NOMO-1 (cell line): ENCODE measurements at regions not wholly inside any gene's neighbourhood (a gene's known extent, or its start where the extent isn't known, plus 50 kb on each side); places are given as distances from the start of the nearest gene placed in this dataset.
"Not testable (repeated sequence)": the region's sequence is repeated elsewhere in the genome, so short reads cannot be mapped to it uniquely, and the experiment has no call there.

ENCODE experiments used
- DNase-seq, 2 experiments: peaks; one replicate each; lab custom pipeline; 2025; ENCODE audit not compliant: unreplicated experiment in 2 of 2; lab: John Stamatoyannopoulos, UW

GRCh38 chr6:82118150-82118562 is 129.4 kb downstream of the IBTK start:
- peak in 1 of 2 experiments; percentile 57 for DNase-seq

DNA sequence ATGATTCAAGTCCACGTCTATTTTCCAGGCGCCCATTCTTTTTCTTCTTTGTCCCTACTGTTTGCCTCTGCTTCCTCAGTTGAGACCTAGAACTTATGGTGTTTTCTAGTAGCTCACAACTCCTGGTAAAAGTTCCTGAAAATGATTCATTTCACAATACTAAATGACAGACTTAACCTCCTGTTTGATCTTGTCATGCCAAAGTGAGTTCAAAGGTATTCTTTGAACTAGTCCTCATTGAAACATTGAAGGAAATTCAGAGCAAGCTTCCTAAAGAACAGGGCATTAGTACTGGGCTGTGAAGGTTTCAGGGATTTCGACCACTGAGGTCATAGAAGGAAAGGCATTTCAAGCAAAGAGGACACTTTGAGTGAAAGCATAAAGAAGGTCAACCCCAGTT is 132.8 kb downstream of the IBTK start:
- DNase-seq: no peak

- DNase-seq: no peak
Measured at GRCh38 chr6:82113231-82113630, 134.3 kb downstream of the IBTK start.

DNA sequence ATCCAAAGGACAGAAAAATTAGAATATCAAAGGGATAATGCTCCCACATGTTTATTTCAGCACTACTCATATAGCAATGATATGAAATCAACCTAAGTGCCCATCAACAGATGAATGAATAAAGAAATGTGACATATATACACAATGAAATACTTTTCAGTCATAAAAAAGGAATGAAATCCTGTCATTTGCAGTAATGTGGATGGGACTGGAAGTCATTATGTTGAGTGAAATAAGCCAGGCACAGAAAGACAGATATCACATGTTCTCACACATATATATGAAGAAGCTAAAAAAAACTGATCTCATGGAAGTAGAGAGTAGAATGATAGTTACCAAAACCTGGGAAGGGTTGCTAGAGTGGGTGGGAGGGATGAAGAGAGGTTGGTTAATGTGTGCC is 135.7 kb downstream of the IBTK start:
- no peak for DNase-seq

DNA sequence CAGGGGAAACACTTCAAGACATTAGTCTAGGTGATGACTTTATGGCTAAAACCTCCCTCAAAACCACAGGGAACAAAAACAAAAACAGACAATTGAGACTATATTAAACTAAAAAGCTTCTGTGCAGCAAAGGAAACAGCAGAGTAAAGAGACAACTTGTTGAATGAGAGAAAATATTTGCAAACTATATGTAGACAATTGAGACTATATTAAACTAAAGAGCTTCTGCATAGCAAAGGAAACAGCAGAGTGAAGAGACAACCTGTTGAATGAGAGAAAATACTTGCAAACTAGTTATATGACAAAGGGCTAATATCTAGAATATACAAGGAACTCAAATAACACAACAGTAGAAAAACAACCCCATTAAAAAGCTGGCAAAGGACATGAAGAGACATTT is 136.4 kb downstream of the IBTK start:
- no peak for DNase-seq

DNA sequence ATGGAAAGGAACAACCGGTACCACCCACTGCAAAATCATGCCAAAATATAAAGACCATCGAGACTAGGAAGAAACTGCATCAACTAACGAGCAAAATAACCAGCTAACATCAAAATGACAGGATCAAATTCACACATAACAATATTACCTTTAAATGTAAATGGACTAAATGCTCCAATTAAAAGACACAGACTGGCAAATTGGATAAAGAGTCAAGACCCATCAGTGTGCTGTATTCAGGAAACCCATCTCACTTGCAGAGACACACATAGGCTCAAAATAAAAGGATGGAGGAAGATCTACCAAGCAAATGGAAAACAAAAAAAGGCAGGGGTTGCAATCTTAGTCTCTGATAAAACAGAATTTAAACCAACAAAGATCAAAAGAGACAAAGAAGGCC is 144.4 kb downstream of the IBTK start:
- not testable (repeated sequence) for DNase-seq

- DNase-seq: not testable (repeated sequence)
Measured at GRCh38 chr6:82101374-82102114, 146.0 kb downstream of the IBTK start.

DNA sequence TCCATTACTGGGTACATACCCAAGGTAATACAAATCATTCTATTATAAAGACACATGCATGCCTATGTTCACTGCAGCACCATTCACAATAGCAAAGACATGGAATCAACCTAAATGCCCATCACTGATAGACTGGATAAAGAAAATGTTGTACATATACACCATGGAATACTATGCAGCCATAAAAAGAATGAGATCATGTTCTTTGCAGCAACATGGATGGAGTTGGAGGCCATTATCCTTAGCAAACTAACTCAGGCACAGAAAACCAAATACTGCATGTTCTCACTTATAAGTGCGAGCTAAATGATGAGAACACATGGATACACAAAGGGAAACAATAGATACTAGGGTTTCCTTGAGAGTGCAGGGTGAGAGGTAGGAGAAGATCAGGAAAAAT is 146.8 kb downstream of the IBTK start:
- not testable (repeated sequence) for DNase-seq

DNA sequence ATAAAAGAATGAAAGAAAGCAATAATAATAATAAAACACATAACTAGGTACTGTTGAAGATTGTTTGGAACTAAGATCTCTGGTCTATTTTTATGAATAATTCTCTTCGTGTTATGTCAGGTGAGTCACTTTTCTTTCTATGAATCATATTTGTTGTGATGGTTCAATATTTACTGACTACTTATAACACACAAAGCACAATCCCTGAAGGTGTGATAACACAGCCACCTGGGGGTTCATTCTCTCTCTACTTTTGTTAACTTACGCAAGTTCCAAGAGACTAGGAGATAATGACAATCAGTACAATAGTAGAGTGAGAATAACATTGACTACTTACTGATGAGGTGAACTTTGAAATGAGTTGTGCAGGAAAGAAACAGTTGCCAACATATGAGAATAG is 149.9 kb downstream of the IBTK start:
- no peak for DNase-seq

- DNase-seq: peak; percentile 40 to 78
Measured at GRCh38 chr6:82095091-82095490, 152.5 kb downstream of the IBTK start.

GRCh38 chr6:82094166-82094806 is 153.3 kb downstream of the IBTK start:
- DNase-seq: no peak

DNA sequence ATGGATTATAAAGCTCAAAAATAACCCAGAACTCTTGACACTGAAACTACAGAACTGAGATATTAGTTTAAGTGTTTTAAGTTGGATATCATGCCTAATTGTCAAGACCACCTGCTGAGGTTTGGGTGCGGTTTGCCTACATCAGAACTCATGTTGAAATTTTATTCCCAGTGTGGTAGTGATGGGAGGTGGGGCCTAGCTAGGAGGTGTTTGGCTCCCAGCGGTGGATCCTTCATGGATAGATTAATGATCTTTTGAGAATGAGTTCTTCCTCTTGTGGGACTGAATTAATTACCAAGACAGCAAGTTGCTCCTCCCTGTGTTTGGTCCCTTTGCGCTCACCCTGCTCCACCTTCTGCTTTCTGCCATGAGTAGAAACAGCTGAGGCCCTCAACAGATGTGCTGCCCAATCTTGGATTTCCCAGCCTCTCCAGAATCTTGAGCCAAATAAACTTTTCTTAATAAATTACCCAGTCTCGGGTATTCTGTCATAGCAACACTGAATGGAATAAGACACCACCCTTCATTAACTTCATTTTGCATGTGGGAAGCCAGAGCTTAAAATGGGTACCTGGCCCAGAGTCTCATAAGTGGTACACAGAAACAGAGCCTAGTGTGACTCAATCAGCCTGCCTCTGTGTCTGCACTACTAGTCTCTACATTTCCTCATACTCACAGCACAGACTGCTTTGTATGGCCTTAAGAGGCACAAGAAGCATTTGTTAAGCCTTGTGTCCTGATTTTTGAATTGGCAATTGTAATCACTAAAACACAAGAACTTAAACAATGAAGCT is 158.4 kb downstream of the IBTK start:
- no peak for DNase-seq

- no peak for DNase-seq
Measured at GRCh38 chr6:82086944-82087343, 160.6 kb downstream of the IBTK start.

- no peak for DNase-seq
Measured at GRCh38 chr6:82085701-82086100, 161.8 kb downstream of the IBTK start.

- no peak for DNase-seq
Measured at GRCh38 chr6:82084324-82084920, 163.1 kb downstream of the IBTK start.

DNA sequence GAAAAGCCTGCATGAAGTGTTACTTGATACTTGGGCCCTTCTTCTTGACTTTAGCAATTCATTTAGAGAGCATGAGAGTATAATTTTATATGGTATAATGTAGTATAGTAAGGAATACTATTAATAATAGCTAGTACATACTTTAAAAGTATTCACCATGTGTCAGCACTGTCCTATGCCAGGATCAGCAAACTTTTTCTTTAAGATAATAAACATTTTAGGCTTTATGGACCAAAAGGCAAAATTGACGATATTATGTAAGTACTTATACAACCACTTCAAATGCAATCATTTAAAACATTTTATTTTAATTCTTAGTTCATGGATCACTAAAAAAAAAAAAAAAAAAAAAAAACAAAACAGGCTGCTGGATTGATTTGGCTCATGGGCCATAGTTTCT is 163.9 kb downstream of the IBTK start:
- no peak for DNase-seq

DNA sequence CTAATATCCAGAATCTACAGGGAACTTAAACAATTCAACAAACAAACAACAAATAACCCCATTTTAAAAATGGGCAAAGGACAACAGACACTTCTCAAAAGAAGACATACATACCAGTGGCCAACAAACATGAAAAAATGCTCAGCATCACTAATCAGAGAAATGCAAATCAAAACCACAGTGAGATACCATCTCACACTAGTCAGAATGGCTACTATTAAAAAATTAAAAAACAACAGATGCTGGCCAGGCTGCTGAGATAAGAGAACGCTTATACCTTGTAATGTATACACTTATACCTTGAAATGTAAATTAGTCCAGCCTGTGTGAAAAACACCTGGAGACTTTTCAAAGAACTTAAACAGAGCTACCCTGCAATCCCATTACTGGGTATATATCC is 166.8 kb downstream of the IBTK start:
- no peak for DNase-seq

- DNase-seq: no peak
Measured at GRCh38 chr6:82078286-82078908, 169.1 kb downstream of the IBTK start.

- no peak for DNase-seq
Measured at GRCh38 chr6:82076916-82077315, 170.6 kb downstream of the IBTK start.

DNA sequence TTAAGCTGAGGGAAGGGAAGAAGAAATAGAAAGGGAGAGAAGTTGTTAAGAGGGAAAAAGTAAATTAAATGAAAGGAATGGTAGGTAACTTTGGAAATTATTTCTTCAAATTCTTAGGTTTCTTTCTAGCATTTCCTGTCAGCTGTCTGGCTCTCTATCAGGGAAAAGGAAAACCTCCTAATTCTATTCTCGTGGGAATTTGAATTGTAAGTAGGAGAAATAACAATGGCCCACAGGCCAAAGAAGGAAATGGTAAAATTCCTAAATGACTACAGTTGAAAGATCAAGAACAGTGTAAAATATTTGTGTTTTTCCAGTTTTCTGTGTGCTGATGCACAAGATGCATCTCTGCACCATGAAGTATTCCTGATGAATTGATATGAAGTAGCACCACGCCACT is 173.0 kb downstream of the IBTK start:
- DNase-seq: no peak

DNA sequence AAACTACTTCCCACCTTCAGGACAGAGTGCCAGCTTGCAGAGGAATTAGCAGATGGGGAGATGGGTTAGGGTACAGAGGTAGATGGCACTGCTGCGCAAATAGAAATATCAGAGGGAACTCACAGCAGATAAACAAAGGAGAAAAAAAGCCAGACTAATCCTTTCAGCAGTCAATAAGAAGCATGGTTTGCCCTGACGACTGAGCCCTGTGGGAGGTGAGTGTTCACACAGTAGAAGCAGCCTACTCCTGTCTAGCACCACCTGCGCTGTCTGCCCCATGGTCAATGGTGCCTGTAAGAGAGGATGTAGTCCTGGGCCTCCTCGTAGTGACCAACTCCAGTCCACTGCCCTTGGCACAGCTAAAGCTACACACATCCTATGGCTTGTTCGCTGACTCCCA is 174.1 kb downstream of the IBTK start:
- no peak for DNase-seq
